GM19372 (cell line): ENCODE measurements at regions not wholly inside any gene's neighbourhood (a gene's known extent, or its start where the extent isn't known, plus 50 kb on each side); places are given as distances from the start of the nearest gene placed in this dataset.
"Not testable (repeated sequence)": the region's sequence is repeated elsewhere in the genome, so short reads cannot be mapped to it uniquely, and the experiment has no call there.

Experiments
- ATAC-seq: cut with Tn5 transposase; IDR thresholded peaks from one replicate; pipeline ENCODE4 v1.9.1; 2021; ENCODE audit warnings: mild to moderate bottlenecking, low read depth, moderate library complexity; ENCODE audit not compliant: unreplicated experiment

DNA sequence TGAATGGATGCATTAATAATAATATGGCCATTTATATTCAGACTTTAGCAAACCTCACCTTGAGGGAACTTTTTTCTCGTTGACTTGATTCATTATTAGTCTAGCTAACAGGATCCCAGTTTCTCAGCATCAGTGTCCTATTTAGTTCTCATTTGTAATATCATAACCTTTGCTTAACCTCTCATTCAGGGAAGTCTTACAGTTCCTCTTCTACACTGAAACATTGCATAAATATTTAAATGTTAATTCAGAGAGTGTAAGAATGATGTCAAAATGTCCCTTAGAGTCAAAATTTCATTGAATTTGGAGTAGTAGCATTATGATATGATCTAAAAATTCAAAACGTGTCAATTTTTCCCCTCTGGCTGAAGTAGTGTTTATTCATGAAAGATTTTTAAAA lies 650.1 kb downstream of the EFNA5 start:
- ATAC-seq = no peak

GRCh38 chr5:107017616-107018015 lies 653.1 kb downstream of the EFNA5 start:
- no peak for ATAC-seq

DNA sequence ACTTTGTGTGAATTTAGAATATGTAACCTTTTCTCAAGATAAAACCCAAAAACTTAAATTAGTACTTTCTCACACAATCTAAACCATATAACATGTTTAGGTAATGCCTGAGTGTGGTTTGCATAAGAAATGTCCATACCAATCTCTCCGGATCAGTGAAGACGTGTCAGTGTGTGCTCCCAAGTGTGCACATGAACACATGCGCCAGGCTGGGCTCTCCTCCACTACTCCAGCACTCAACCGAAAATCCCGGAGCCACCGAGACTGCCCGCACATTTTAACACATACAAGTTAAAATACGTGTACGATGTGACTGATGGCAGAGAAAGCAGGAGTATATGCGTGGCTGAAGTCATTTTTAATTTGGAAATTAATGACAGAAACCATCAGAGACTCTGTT lies 658.4 kb downstream of the EFNA5 start:
- ATAC-seq = no peak

DNA sequence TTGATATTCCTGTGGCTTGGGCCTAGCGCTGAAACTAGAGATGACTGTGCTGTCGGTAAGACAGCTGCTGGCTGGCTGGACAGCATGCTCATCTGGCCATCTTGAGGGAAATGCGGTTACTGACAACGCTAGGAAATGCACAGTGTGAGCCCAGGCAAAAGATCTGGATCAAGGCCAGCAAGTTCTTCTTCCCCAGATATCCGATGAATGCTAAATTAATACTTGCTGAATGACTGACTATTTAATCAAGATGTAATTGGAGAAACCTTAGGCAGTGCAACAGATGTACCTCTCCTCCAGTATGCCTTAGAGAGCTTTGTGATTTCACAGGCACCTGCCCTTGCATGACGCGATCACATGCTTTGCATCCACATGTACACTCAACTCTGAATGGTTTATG lies 659.1 kb downstream of the EFNA5 start:
- no peak for ATAC-seq

DNA sequence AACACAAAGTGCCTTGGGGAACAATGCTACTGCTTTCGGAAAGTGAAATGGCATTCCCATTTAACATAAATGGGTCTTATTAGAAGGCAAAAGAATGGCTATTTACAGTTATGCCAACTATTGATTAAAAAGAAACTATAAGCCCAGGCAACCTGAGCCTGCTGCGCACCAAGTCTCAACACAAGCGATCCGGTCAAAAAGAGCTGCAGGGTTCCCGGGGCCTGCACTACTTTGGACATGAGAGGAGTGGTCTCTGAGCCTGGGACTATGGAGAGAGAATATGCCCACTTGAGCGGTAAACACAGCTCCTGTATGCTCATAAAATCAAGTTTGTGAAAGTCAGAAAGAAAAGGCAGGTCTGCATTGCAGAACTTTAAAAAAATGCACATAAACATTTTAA lies 660.7 kb downstream of the EFNA5 start:
- no peak for ATAC-seq

DNA sequence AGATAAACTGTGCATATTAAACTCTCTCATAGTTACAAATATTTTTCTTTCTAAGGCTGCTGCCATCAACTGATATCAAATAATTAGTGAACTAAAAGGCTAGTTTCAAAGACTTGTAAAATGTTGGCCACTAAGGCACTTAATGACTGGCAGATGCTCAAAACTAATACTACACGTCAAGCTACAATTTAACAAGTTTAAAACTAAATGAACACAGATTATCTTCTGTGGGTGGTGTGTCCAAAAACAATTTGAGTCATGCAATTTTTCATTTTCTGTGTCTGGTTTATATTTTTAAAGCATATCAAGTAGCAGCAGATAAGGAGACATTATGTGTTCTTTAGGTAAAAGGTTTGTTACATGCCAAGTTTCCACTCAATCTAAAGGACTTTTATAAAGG lies 665.1 kb downstream of the EFNA5 start:
- ATAC-seq = no peak

GRCh38 chr5:107005161-107005560 lies 665.6 kb downstream of the EFNA5 start:
- ATAC-seq = no peak

- ATAC-seq = no peak
Measured at GRCh38 chr5:107002115-107002514, 668.6 kb downstream of the EFNA5 start.

DNA sequence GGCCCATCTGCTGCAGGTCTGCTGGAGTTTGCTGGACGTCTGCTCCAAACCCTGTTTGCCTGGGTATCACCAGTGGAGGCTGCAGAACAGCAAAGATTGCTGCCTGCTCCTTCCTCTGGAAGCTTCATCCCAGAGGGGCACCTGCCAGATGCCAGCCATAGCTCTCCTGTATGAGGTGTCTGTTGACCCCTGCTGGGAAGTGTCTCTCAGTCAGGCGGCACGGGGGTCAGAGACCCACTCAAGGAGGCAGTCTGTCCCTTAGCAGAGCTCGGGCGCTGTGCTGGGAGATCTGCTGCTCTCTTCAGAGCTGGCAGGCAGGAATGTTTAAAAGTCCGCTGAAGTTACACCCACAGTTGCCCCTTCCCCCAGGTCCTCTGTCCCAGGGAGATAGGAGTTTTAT lies 671.2 kb downstream of the EFNA5 start:
- ATAC-seq = not testable (repeated sequence)

DNA sequence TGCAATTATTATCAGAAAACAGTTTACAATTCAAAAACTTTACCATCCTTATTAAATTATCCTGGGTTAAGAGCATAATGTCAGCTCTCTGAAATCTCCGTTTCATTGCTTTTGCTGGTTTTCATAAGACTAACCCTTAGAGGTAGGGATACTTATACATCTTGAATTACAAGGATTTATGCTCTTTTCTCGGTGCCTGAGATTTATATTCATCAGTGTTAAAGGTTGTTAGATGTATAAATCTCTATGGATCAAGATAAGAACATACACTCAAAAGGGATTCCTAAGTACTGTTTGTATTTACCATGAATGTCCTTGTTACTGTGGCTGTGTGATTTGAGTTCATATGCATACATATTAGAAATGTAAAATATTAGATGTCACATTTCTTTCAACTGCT lies 684.7 kb downstream of the EFNA5 start:
- ATAC-seq = no peak

DNA sequence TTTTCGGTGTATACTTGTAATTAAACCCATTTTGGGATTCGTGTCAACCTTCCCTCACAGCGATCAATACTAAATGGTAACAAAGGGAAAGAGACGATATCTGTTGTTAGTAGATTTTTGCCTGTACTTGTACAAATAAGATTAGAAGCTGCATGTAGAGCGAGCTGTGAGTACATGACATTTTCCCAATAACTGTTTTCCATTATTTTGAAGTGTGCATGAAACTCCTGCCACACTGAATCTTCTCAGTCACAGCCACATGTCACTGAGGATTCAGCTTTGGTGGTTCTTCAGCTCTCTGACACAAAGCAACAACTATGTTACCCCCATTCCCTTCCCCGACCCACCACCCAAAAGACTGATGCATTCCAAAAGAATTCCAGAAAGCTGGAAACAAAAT lies 685.6 kb downstream of the EFNA5 start:
- ATAC-seq = no peak

GRCh38 chr5:106979178-106979577 lies 691.6 kb downstream of the EFNA5 start:
- ATAC-seq = not testable (repeated sequence)

GRCh38 chr5:106978582-106979165 lies 692.1 kb downstream of the EFNA5 start:
- not testable (repeated sequence) for ATAC-seq

DNA sequence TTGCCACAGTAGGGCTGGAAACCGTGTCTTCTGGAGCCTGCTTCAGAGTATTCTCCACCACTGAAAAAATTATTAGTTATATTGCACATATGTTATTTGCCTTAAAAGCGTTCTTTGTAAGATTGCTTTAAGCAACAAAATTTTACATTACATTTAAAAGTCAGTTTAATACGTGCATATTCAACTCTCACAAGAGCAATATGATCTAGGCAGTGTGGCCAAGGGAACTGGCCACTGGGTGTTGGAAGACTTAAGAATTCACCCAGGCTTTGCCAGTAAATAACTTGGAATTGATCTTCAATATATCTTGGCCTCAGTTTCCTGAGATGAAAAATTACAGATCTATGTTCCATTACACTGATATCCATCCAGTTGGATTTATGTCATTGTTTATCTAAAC lies 694.4 kb downstream of the EFNA5 start:
- ATAC-seq = no peak

DNA sequence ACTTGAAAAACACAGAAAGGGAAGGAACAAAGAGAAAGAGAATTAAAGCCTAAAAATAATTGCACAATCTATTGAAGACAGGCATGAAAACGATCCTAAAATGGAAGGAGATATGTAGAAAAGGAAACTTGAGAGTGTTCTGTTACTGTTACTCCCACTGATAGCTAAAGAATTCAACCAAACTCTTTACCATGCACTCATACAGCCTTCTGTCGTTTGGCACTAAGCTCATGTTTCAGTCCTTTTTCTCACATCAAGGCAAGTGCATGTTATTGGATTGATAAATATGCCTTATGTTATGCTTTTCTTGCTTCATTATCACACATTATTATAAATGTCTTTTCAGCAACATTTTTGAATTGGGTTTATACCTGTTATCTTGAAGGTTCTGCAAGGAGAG lies 696.5 kb downstream of the EFNA5 start:
- ATAC-seq = no peak

- ATAC-seq = no peak
Measured at GRCh38 chr5:106966686-106967315, 703.9 kb downstream of the EFNA5 start.

DNA sequence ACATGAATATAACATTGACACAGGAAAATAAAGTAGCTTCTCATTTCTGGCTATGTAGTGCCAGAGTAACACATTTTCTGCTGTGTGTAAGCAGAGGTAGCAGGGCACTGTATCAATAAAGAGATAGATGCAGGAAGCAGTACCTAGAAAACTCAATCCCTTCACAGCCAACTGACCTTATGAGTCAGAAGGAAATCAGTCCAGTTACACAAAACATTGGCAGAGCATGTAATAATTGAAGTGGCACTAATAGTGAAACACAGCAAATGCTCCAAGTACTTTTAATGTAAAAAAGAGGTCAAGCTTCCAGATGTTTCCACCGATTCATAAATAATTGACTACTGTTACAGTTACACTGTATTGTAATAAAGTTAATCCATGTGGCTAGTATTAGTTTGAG lies 706.6 kb downstream of the EFNA5 start:
- no peak for ATAC-seq

DNA sequence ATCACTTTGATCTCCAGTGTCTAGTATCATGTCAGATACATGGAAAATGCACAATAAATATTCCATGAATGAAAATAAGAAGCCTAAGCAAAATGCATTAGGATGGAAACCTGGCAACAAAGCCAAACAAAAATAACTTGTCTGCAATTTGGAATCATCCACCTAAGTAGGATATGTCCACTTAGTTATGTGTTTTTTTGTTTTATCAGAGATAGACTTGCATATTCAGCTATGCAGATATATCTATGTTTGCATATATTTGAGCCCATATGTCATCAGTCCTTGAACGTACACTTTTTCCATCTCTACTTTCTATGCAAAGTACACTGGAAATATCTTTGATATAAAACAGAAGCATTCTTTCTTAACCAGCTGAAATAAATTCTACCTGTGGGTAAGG lies 707.1 kb downstream of the EFNA5 start:
- ATAC-seq = no peak

DNA sequence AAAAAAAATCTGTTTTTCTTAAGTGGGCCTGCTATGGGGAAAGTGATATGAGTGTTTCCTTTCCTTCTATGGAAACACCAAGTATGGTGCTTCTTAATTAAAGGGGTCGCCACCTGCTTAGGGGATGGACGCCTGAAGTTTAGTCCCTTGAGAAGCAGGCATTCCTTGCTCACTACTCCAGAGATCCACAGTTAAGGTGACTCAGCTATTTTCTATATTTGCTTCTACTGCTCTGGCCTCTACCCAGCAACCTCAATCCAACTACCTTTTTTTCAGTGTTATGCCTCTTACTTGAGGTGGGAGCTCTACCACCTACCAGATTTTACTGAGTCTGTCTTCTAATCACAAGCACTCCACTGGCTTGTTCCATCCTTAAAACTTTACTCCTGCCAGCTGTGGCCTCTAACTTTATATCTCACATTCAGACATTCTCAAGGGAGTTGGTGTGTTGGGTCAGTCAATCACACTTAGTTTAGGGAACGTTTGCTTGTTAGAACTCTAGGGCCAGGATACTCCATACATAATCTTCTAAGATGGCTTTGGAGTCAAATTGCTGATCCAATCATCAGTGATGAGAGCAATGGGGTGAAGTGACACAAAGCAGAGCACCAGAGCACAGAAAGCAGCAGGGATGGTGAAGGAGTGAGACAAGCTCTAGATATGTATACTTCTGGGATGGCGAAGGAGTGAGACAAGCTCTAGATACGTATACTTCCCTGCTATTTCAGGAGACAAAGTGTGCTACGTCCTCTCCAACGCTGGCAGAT lies 708.1 kb downstream of the EFNA5 start:
- no peak for ATAC-seq

DNA sequence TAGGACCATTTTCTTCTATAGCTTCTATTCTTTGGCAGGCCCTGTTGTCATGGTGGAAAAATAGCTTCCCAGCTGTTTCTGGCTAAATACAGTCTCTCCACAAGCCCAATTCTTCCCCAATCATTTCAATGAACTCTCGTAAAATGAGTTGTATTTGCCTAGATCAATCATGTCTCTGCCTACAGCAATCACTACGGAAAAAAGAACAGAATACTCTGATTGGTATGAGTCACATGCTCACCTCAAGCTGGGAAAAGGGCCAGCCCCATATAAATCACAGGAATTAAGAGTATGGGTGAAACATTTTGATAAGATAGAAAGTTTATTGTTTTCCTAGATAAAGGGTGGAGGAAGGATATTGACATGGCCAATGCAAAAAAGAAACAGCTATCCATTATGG lies 711.4 kb downstream of the EFNA5 start:
- ATAC-seq = no peak

DNA sequence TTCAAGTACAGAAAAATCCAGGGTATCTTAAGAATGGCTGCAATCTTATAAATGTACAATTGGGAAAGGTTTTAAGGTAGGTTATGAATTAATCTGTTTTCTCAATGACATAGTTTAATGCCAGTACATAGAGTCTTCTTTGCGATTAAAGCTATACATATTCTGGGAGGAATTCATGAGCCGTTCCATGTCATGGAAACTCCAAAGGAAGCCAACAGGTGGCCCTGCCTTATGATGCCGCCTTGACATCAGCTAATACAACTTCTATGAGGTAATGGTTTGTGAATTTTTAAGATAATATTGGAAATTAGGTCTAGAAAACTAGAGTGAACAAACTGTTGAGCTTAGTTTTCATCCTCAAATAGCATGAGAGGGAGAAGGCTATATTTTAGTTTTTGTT lies 713.4 kb downstream of the EFNA5 start:
- ATAC-seq = no peak

DNA sequence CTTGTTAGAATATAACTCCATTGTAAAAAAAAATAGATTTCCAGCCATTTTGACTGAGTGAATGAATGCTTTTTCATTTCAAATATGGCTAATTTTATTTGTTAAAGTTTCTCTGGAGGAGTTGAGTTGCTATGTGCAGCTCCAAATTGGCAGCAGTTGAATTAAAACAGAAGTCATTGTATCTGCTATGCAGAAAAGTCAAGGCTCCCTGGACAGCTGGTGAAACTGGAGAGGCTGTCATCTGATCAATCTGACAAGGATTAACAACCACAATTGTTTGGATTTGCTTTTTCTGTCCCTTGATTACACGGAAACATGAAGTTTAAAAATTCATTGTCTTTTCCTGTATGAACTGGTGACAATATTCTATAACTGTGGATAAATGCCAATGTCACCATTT lies 713.9 kb downstream of the EFNA5 start:
- no peak for ATAC-seq
